Activated T-cell treated with anti-CD3 and anti-CD28 coated beads, Interleukin-2, amount 50 U/mL, for 24 hours (primary cell): ENCODE measurements at regions not wholly inside any gene's neighbourhood (a gene's known extent, or its start where the extent isn't known, plus 50 kb on each side); places are given as distances from the start of the nearest gene placed in this dataset.

Source experiments
- DNase-seq: peaks from one replicate; pipeline ENCODE4 v3.0.0-alpha.2; 2020
- H3K27ac Mint-ChIP-seq: 2 replicates; pipeline ENCODE4 v1.8.0; 2020; ENCODE audit warnings: mild to moderate bottlenecking, mixed read lengths
- H3K27me3 Mint-ChIP-seq: 2 replicates; pipeline ENCODE4 v1.8.0; 2020; ENCODE audit warnings: mixed read lengths
- H3K36me3 Mint-ChIP-seq: 2 replicates; pipeline ENCODE4 v1.8.0; 2020; ENCODE audit warnings: low read depth, mixed read lengths
- H3K4me1 Mint-ChIP-seq: 2 replicates; pipeline ENCODE4 v1.8.0; 2020; ENCODE audit warnings: low read depth, mixed read lengths
- H3K4me3 Mint-ChIP-seq: 2 replicates; pipeline ENCODE4 v1.8.0; 2020; ENCODE audit warnings: mild to moderate bottlenecking, moderate library complexity, mixed read lengths
- H3K9me3 Mint-ChIP-seq: 2 replicates; pipeline ENCODE4 v1.8.0; 2020; ENCODE audit warnings: mixed read lengths

- no peak overlapping the region for H3K4me3 Mint-ChIP-seq
- H3K27ac Mint-ChIP-seq, result no peak overlapping the region
- no peak for DNase-seq
- no peaks in the 10 kb centered on the region for H3K27me3 Mint-ChIP-seq
- peaks cover 21% of the 10 kb centered on the region for H3K4me1 Mint-ChIP-seq
- H3K9me3 Mint-ChIP-seq, result peaks cover 4% of the 10 kb centered on the region
- peaks cover 3% of the 10 kb centered on the region for H3K36me3 Mint-ChIP-seq
These were observed 60.9 kb upstream of the ABL1 start for GRCh38 chr9:130774183-130774582.

GRCh38 chr9:130775336-130775991 lies 59.6 kb upstream of the ABL1 start:
- H3K27me3 Mint-ChIP-seq, result no peaks in the 10 kb centered on the region
- DNase-seq, result no peak
- H3K4me3 Mint-ChIP-seq, result no peak overlapping the region
- H3K27ac Mint-ChIP-seq, result no peak overlapping the region
- peaks cover 3% of the 10 kb centered on the region for H3K36me3 Mint-ChIP-seq
- H3K4me1 Mint-ChIP-seq, result peaks cover 21% of the 10 kb centered on the region
- peaks cover 4% of the 10 kb centered on the region for H3K9me3 Mint-ChIP-seq

- peaks cover 21% of the 10 kb centered on the region for H3K4me1 Mint-ChIP-seq
- H3K4me3 Mint-ChIP-seq, result no peak overlapping the region
- no peak overlapping the region for H3K27ac Mint-ChIP-seq
- H3K9me3 Mint-ChIP-seq, result peaks cover 4% of the 10 kb centered on the region
- no peaks in the 10 kb centered on the region for H3K27me3 Mint-ChIP-seq
- DNase-seq, result no peak
- H3K36me3 Mint-ChIP-seq, result peaks cover 3% of the 10 kb centered on the region
These were observed 55.8 kb upstream of the ABL1 start for GRCh38 chr9:130779153-130779855.

- no peak overlapping the region for H3K27ac Mint-ChIP-seq
- no peak for DNase-seq
- H3K27me3 Mint-ChIP-seq, result no peaks in the 10 kb centered on the region
- H3K36me3 Mint-ChIP-seq, result peaks cover 2% of the 10 kb centered on the region
- peaks cover 13% of the 10 kb centered on the region for H3K4me1 Mint-ChIP-seq
- H3K9me3 Mint-ChIP-seq, result peaks cover 3% of the 10 kb centered on the region
- H3K4me3 Mint-ChIP-seq, result no peak overlapping the region
These were observed 54.6 kb upstream of the ABL1 start for GRCh38 chr9:130780415-130780814.

GRCh38 chr9:130780865-130781504 lies 54.1 kb upstream of the ABL1 start:
- Mint-ChIP-seq H3K27ac (no peak overlapping the region), H3K27me3 (no peaks in the 10 kb centered on the region), H3K4me3 (no peak overlapping the region), H3K4me1 (peaks cover 13% of the 10 kb centered on the region), H3K9me3 (no peaks in the 10 kb centered on the region), H3K36me3 (no peaks in the 10 kb centered on the region)
- no peak for DNase-seq

GRCh38 chr9:130781569-130781968 lies 53.5 kb upstream of the ABL1 start:
- no peaks in the 10 kb centered on the region for H3K36me3 Mint-ChIP-seq

GRCh38 chr9:130782886-130783530 lies 52.0 kb upstream of the ABL1 start:
- peaks cover 4% of the 10 kb centered on the region for H3K36me3 Mint-ChIP-seq
- peaks cover 4% of the 10 kb centered on the region for H3K9me3 Mint-ChIP-seq
- no peak for DNase-seq
- H3K27ac Mint-ChIP-seq, result no peak overlapping the region
- no peaks in the 10 kb centered on the region for H3K27me3 Mint-ChIP-seq
- H3K4me3 Mint-ChIP-seq, result no peak overlapping the region
- peaks cover 13% of the 10 kb centered on the region for H3K4me1 Mint-ChIP-seq

More at GRCh38 chr9:130781569-130781968, 53.5 kb upstream of the ABL1 start:
- H3K9me3 Mint-ChIP-seq, result no peaks in the 10 kb centered on the region
- no peak overlapping the region for H3K27ac Mint-ChIP-seq
- DNase-seq, result no peak
- H3K27me3 Mint-ChIP-seq, result no peaks in the 10 kb centered on the region
- peaks cover 15% of the 10 kb centered on the region for H3K4me1 Mint-ChIP-seq
- no peak overlapping the region for H3K4me3 Mint-ChIP-seq

- Mint-ChIP-seq H3K4me3 (no peak overlapping the region), H3K36me3 (peaks cover 17% of the 10 kb centered on the region), H3K9me3 (peaks cover 15% of the 10 kb centered on the region), H3K27ac (no peak overlapping the region), H3K4me1 (peaks cover 7% of the 10 kb centered on the region), H3K27me3 (no peaks in the 10 kb centered on the region)
- no peak for DNase-seq
These were observed 50.0 kb upstream of the ABL1 start for GRCh38 chr9:130785053-130785452.
